ENCODE measurements at regions not wholly inside any gene's neighbourhood (a gene's known extent, or its start where the extent isn't known, plus 50 kb on each side); places are given as distances from the start of the nearest gene placed in this dataset.
"Not testable (repeated sequence)": the region's sequence is repeated elsewhere in the genome, so short reads cannot be mapped to it uniquely, and the experiment has no call there.

- not testable (repeated sequence) for DNase-seq
These were observed 51.2 kb upstream of the MB21D2 start for GRCh38 chr3:192968901-192969300.

DNA sequence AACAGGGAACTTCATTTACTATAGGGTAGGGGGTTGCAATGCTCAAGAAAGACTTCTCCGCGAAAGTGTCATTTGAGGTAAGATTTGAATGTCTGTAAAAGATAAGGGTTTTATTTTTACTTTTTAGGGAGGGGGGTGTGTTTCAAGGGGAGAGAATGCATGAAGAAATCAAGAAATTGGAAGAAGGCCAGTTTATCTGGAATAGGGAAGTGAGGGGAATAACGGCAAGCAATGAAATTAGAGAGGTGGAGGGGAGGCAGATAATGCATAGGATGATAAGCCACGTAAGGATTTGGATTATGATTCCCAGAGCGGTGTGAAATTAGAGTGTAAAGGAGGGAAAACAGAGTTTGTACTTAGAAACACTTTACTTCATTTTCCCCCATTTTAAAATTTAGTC lies 63.0 kb upstream of the MB21D2 start:
- no peak for DNase-seq

DNA sequence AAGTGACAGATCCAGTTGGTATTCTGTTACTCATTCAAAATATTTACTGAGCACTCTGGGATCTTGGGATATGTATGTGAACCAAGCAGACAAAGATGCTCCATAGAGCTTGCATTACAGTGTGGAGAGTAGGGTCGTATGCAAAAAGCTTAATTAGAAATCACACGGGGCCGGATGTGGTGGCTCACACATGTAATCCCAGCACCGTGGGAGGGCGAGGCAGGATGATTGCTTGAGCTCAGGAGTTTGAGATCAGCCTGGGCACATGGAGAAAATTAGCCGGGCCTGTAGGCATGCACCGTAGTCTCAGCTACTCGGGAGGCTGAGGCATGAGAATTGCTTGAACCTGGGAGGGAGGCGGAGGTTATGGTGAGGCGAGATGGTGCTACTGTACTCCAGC lies 68.7 kb upstream of the MB21D2 start:
- no peak for DNase-seq

DNA sequence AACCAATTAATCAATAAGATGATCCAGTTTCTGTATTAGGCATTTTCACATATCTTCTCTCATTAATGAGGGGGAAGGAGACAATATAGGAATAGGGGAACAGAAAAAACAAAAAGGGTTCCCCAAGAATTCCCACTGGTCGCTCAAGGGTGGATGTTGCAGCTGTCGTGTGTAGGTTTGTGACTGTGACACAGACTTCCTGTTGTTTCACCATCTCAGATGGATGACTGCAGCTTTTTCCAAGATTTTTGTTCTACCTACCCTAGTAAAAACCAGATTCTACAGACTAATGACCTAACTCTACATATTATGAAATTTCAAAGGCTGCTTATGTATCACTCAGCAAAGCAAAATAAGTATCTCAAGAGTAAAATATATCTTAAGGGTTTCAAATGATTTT lies 73.7 kb upstream of the MB21D2 start:
- no peak for DNase-seq

DNA sequence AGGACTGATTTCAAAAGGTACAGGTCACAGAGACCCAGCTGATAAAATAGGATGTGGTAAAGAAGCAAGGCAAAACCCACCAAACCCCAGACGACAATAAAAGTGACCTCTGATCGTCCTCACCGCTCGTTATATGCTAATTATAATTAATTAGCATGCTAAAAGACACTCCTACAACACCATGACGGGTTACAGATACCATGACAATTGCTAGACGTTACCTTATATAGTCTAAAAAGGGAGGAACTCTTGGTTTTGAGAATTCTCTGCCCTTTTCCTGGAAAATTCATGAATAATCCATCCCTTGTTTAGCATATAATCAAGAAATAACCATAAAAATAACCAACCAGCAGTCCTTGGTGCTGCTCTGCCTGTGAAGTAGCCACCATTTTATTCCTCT lies 74.7 kb upstream of the MB21D2 start:
- no peak for DNase-seq

- no peak for DNase-seq
These were observed 75.8 kb upstream of the MB21D2 start for GRCh38 chr3:192993411-192993810.

GRCh38 chr3:193001113-193001512 lies 83.5 kb upstream of the MB21D2 start:
- DNase-seq = not testable (repeated sequence)

GRCh38 chr3:193003624-193004023 lies 86.0 kb upstream of the MB21D2 start:
- DNase-seq = not testable (repeated sequence)

DNA sequence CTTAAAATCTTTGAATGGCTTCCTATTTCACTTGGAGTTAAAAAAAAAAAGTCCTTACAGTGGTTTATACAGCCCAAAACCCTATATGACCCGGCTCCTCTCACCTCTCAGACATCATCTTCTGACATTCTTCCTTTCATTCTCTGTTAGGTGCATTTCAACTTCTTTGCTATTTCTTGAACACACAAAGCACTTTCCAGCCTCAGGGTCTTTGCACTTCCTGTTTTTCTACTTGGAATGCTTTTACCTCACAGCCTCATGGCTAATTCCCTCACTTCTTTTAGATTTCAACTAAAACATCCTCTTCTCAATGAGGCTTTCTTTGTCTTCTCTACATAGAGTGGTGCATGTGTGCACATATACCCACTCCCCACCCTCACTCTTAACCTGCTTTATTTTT lies 91.0 kb upstream of the MB21D2 start:
- no peak for DNase-seq

GRCh38 chr3:193010191-193010590 lies 92.5 kb upstream of the MB21D2 start:
- DNase-seq = no peak

DNA sequence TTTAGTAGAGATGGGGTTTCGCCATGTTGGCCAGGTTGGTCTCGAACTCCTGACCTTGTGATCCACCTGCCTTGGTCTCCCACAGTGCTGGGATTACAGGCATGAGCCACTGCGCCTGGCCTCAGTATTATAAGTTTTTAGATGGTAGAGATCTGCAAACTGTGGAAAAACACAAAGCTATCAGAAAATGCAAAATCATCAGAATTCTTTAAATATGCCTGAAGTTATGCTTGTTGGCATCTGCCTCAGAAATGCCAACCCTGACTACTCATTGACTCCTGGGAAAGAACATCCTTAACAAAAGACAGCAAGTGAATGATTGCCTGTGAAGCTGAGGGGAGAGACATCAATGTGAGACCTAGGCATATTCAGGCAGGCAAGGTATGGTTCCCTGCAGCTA lies 94.3 kb upstream of the MB21D2 start:
- DNase-seq = no peak

- no peak for DNase-seq
These were observed 97.2 kb upstream of the MB21D2 start for GRCh38 chr3:193014902-193015301.

- DNase-seq = no peak
These were observed 98.8 kb upstream of the MB21D2 start for GRCh38 chr3:193016437-193016901.

DNA sequence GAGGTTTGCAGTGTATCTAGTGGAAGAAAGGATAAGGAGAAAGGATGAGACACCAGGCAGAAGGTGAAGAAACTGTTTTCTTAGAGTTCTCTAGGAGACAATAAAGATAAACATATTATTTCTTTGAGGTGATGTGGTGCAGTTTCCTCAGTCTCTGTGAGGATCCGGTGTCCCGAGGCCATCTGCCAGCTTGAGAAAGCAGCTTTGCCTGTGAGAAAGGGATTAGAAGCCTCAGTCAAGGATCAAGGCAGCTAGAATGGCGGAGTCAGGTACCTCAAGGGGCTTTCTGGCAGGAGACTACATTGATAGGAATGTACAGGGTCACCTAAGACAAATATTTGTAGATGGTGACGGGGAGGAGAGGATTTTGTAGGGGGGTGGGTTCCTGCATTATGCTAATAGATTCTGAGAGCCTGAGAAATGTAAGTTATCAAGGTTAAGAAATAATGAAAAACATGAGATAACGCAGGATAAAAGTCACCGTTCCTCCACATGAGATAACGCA lies 103.9 kb upstream of the MB21D2 start:
- DNase-seq = no peak

DNA sequence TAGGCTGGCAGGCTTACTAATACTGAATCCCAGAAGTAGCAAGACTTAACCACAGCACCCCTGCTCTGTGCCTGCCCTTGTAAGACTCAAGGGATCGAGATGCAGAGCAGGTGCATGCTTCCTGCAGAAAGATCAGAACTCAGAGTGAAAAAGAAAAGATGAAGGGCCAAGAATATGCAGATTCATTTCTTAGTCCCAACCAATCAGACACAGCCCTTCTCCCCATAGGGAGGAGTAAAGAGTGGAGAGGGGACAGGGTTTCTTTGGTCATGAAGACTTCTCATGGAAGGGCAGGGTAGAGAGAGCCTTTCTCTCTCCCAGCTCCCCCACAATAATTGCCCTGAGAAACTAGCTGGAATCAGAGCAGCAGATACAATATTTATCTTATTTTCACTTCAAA lies 105.6 kb upstream of the MB21D2 start:
- no peak for DNase-seq

DNA sequence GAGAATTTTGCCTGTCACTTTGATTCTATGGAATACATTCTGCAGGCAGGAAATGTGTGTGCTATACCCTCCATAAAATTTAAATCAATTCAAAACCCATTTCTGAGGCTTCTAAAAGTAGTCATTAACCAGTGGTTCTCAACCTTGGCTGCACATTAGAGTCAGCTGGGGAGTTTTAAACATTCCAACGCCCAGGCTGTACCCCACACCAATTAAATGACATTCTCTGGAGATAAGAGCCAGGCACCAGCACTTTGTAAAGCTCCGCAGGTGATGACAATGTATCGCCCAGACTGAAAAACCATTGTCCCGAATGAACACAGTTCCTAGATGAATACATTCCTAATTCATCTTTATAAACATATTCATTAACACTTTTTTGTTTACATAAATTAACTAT lies 110.6 kb upstream of the MB21D2 start:
- DNase-seq = no peak

DNA sequence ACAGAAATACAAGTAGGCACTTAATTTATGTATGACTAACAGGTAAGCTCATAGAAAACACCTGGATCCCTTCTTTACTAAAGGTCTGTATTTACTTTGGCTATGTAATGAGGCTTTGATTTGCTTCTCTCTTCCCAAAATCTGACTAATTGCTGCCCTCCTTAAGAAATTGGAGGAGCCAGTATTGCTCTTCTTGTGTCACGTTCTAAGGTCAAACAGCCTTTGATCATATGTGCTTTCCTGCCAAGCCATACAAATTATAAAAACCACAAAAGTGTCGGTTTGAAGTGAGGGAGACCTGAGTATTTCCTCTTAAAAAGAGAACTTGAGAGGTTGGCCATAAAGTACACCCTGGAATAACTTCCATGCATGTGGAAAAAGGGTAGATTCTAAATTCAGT lies 112.1 kb upstream of the MB21D2 start:
- no peak for DNase-seq

- DNase-seq = no peak
These were observed 112.6 kb upstream of the MB21D2 start for GRCh38 chr3:193030276-193030675.

DNA sequence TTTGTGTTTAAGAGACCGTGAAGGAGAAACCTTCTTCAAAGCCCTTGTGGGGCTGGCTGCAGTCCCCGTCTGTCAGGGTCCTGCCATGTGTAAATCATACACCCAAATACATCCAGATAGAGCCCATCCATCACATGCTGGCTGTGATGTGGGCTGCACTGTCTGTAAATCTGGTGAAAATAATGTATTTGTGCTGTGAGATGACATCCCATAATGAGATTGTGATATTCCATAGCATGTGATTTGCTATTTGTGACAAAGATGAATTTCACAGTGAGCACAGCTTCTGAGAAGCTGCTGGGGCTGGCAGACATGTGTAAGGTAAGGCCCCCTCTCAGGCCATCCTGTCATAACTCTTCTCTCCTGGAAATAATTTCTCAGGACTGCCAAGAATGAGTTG lies 114.3 kb upstream of the MB21D2 start:
- DNase-seq = no peak

GRCh38 chr3:193033226-193033780 lies 115.6 kb upstream of the MB21D2 start:
- DNase-seq = no peak

DNA sequence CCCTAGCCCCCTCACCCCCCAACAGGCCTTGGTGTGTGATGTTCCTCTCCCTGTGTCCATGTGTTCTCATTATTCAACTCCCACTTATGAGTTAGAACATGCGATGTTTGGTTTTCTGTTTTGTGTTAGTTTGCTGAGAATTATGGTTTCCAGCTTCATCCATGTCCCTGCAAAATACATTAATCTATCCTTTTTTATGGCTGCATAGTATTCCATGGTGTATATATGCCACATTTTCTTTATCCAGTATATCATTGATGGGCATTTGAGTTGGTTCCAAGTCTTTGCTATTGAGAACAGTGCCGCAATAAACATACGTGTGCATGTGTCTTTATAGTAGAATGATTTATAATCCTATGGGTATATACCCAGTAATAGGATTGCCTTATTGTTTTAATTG lies 120.2 kb upstream of the MB21D2 start:
- not testable (repeated sequence) for DNase-seq

- no peak for DNase-seq
These were observed 121.4 kb upstream of the MB21D2 start for GRCh38 chr3:193039058-193039457.

- no peak for DNase-seq
These were observed 123.4 kb upstream of the MB21D2 start for GRCh38 chr3:193040836-193041672.

GRCh38 chr3:193046371-193046770 lies 128.7 kb upstream of the MB21D2 start:
- no peak for DNase-seq
